Esophagus squamous epithelium (tissue), 5 donors: ENCODE measurements at regions not wholly inside any gene's neighbourhood (a gene's known extent, or its start where the extent isn't known, plus 50 kb on each side); places are given as distances from the start of the nearest gene placed in this dataset.

Source experiments
- DNase-seq: peaks from one replicate; lab custom pipeline; 2025; lab: John Stamatoyannopoulos, UW
- H3K27ac ChIP-seq, 4 donors: fragments of 200-600 bp; sonication (generic); one replicate each; pipeline ENCODE4 v1.5.1; 2016 to 2019; ENCODE audit warnings: mild to moderate bottlenecking in 1 of 4
- H3K27me3 ChIP-seq, 4 donors: fragments of 200-600 bp; sonication (generic); 1 replicate in 3 of 4; 2 replicates in 1 of 4; pipeline versions ENCODE4 v1.5.1 to v1.6.0; 2017 to 2021; ENCODE audit warnings: antibody characterized with exemption in 1 of 4
- H3K36me3 ChIP-seq, 3 donors: fragments of 200-600 bp; sonication (generic); one replicate each; pipeline ENCODE4 v1.5.1; 2016 to 2019
- H3K4me1 ChIP-seq, 3 donors: fragments of 200-600 bp; sonication (generic); one replicate each; pipeline ENCODE4 v1.5.1; 2017 to 2019
- H3K4me3 ChIP-seq, 4 donors: fragments of 200-600 bp; sonication (generic); 1 replicate in 3 of 4; 2 replicates in 1 of 4; pipeline ENCODE4 v1.5.1; 2016 to 2019; ENCODE audit warnings: mild to moderate bottlenecking in 2 of 4, moderate library complexity in 1 of 4
- H3K9me3 ChIP-seq, 3 donors: fragments of 200-600 bp; sonication (generic); one replicate each; pipeline ENCODE4 v1.5.1; 2016 to 2019
- POLR2A ChIP-seq, 4 donors: fragments of 450-650 bp; IDR thresholded peaks; one replicate each; pipeline ENCODE4 v1.6.1; 2017; ENCODE audit warnings: antibody characterized with exemption in 4 of 4, mild to moderate bottlenecking in 4 of 4, moderate library complexity in 3 of 4
- WGBS, 2 donors: methylation state at CpG; one replicate each; pipeline ENCODE4 v1.1.5; 2018; 5-methylcytosine and 5-hydroxymethylcytosine counted together
- intact Hi-C: fragments of 100-400 bp; cut with DNase I; formaldehyde crosslinking; loops from one replicate; pipeline ENCODE4 v1.15.0; 2022
- TF ChIP-seq, protein P1 (sequence below), 6 experiments: fragments of 450-650 bp in 4 of 6; fragments of 200-600 bp in 2 of 6; sonication (generic) in 2 of 6; IDR thresholded peaks; one replicate each; pipeline ENCODE4 v1.5.1; 2016 to 2019; ENCODE audit warnings: antibody characterized with exemption in 6 of 6, mild to moderate bottlenecking in 4 of 6, moderate library complexity in 4 of 6
- donor health status: DM: yes; HTN: yes; CAD: no.

DNA sequence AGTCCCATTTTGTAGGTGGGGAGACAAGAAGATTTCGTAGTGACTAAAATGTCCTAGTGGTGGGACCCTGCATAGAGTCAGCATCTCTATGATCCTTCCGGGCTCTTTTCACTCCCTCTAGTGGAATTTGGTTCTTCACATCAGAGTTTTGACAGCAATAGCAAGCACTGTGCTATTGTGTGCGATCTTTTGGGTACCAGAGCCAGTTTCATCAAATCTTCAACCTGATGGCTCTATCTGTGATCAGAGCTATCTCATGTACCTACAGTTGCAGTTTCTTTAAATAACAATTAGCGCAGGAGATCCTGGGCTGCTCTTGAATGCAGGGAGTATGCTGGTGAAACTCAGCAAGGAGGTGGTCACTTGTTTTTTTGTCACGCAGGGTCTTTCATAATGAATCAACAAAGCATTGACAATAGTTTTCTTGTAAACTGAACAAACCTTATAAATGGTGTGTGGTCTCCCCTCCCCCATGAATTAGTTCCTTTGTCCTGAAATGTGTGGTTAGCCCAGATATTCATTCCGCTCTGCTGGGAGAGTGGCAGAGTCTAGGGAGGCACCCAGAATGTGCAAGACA, 257.2 kb upstream of the SOX2 start:
- no peak overlapping the region for H3K27ac ChIP-seq
- DNase-seq: no peak
- TF ChIP-seq, protein P1, sequence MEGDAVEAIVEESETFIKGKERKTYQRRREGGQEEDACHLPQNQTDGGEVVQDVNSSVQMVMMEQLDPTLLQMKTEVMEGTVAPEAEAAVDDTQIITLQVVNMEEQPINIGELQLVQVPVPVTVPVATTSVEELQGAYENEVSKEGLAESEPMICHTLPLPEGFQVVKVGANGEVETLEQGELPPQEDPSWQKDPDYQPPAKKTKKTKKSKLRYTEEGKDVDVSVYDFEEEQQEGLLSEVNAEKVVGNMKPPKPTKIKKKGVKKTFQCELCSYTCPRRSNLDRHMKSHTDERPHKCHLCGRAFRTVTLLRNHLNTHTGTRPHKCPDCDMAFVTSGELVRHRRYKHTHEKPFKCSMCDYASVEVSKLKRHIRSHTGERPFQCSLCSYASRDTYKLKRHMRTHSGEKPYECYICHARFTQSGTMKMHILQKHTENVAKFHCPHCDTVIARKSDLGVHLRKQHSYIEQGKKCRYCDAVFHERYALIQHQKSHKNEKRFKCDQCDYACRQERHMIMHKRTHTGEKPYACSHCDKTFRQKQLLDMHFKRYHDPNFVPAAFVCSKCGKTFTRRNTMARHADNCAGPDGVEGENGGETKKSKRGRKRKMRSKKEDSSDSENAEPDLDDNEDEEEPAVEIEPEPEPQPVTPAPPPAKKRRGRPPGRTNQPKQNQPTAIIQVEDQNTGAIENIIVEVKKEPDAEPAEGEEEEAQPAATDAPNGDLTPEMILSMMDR (IDR thresholded peaks at IDR 0.05): no peak
- TF ChIP-seq POLR2A (IDR thresholded peaks at IDR 0.05): no peak
- no peak overlapping the region for H3K4me3 ChIP-seq
- no peaks in the 10 kb centered on the region for H3K36me3 ChIP-seq
- WGBS, 2 donors: 75 to 86% methylated on average over 6 of the region's 6 CpGs
- H3K4me1 ChIP-seq: no peaks in the 10 kb centered on the region
- no peaks in the 10 kb centered on the region for H3K9me3 ChIP-seq
- no peaks in the 10 kb centered on the region for H3K27me3 ChIP-seq
- intact Hi-C loops: no loop called here

DNA sequence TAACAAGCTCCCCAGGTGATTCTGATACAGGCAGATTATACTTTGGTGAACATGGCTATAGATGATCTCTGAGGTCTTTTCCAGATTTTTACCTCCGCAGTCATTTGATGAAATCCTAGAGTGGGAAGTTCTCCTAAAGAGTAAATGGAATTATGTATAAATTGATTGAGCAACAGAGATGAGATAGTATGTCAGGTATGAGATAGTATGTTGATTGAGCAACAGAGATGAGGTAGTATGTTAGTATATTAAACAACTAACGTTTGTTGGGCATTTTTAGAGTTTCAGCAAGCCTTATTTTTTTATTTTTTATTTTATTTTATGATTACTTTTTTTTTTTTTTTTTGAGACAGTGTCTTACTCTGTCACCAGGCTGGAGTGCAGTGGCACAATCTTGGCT, 265.0 kb upstream of the SOX2 start:
- TF ChIP-seq, protein P1 (IDR thresholded peaks at IDR 0.05): no peak
- TF ChIP-seq POLR2A (IDR thresholded peaks at IDR 0.05): no peak
- no peaks in the 10 kb centered on the region for H3K27me3 ChIP-seq
- no peak overlapping the region for H3K4me3 ChIP-seq
- H3K36me3 ChIP-seq: no peaks in the 10 kb centered on the region
- no peaks in the 10 kb centered on the region for H3K4me1 ChIP-seq
- 70 to 71% methylated on average over 2 of the region's 2 CpGs for WGBS, 2 donors
- intact Hi-C loops: no loop called here
- H3K9me3 ChIP-seq: no peaks in the 10 kb centered on the region
- H3K27ac ChIP-seq: no peak overlapping the region
- no peak for DNase-seq

- DNase-seq: no peak
- no peaks in the 10 kb centered on the region for H3K27me3 ChIP-seq
- H3K27ac ChIP-seq: no peak overlapping the region
- no peaks in the 10 kb centered on the region for H3K9me3 ChIP-seq
- H3K4me3 ChIP-seq: no peak overlapping the region
- H3K36me3 ChIP-seq: no peaks in the 10 kb centered on the region
- no peaks in the 10 kb centered on the region for H3K4me1 ChIP-seq
- TF ChIP-seq, protein P1 (IDR thresholded peaks at IDR 0.05): no peak
- no peak for TF ChIP-seq POLR2A (IDR thresholded peaks at IDR 0.05)
- WGBS, 2 donors: 71 to 87% methylated on average over 3 of the region's 3 CpGs
- intact Hi-C loops: no loop called here
These were observed 269.7 kb upstream of the SOX2 start for GRCh38 chr3:181442066-181442465.

DNA sequence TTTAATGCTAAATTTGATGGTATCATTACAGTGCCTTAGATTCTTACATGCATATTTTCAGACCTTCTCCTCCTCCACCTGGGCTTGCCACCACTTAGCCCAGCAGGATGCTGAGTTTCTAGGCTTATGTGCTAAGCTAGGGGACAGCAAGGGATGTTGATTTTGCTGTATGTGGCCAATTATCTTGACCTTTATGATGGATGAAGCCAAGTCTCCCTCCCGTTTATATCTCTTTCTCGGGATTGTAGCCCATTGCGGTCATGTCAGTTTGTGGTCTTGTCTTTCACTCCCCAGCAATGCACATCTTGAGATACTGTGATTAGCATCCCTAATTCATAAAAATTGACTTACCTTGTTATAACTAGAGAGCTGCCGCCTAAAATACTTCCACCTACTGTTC, 278.7 kb upstream of the SOX2 start:
- TF ChIP-seq, protein P1 (IDR thresholded peaks at IDR 0.05): no peak
- TF ChIP-seq POLR2A (IDR thresholded peaks at IDR 0.05): no peak
- Histone ChIP-seq H3K27me3 (no peaks in the 10 kb centered on the region), H3K36me3 (no peaks in the 10 kb centered on the region), H3K4me3 (no peak overlapping the region), H3K4me1 (no peaks in the 10 kb centered on the region), H3K9me3 (no peaks in the 10 kb centered on the region), H3K27ac (no peak overlapping the region)
- intact Hi-C loops: no loop called here
- 83 to 86% methylated on average over 4 of the region's 4 CpGs for WGBS, 2 donors
- DNase-seq: no peak

GRCh38 chr3:181431748-181432147, 280.0 kb upstream of the SOX2 start:
- Histone ChIP-seq H3K27ac (no peak overlapping the region), H3K36me3 (no peaks in the 10 kb centered on the region), H3K27me3 (no peaks in the 10 kb centered on the region), H3K4me3 (no peak overlapping the region), H3K4me1 (no peaks in the 10 kb centered on the region), H3K9me3 (no peaks in the 10 kb centered on the region)
- intact Hi-C loops: no loop called here
- no peak for TF ChIP-seq POLR2A (IDR thresholded peaks at IDR 0.05)
- 69 to 72% methylated on average over 4 of the region's 4 CpGs for WGBS, 2 donors
- DNase-seq: no peak

DNA sequence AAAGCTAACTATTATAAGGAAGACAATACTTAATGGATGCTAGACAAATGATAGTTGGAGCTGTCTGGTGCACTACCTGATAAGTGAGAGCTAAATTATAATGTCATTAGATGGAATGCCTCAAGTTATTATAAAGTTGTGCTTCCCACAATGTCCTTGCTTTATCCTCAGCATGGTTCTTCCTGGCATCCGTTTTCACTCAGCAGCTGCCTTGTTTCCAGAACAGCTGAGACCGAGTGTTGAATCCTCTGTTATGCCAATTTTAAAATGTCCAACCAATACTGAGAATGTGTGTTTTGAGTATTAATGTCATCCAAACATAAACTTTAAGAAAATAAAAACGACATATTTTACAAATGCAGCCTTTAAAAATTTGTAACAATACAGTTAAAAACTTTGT, 286.7 kb upstream of the SOX2 start:
- H3K9me3 ChIP-seq: no peaks in the 10 kb centered on the region
- no peaks in the 10 kb centered on the region for H3K4me1 ChIP-seq
- DNase-seq: no peak
- no peaks in the 10 kb centered on the region for H3K27me3 ChIP-seq
- 44 to 51% methylated on average over 3 of the region's 3 CpGs for WGBS, 2 donors
- H3K4me3 ChIP-seq: no peak overlapping the region
- H3K27ac ChIP-seq: no peak overlapping the region
- intact Hi-C loops: no loop called here
- no peak for TF ChIP-seq POLR2A (IDR thresholded peaks at IDR 0.05)
- TF ChIP-seq, protein P1 (IDR thresholded peaks at IDR 0.05): no peak
- no peaks in the 10 kb centered on the region for H3K36me3 ChIP-seq
